IMR-90 (cell line): ENCODE measurements at regions not wholly inside any gene's neighbourhood (a gene's known extent, or its start where the extent isn't known, plus 50 kb on each side); places are given as distances from the start of the nearest gene placed in this dataset.

ENCODE experiments used
- BHLHE40 ChIP-seq: fragments of 150-350 bp; IDR thresholded peaks from 2 replicates; pipeline ENCODE4 v1.6.1; 2016; ENCODE audit warnings: mild to moderate bottlenecking, low read depth, low read length
- CHD1 ChIP-seq: IDR thresholded peaks from 2 replicates; pipeline ENCODE4 v1.6.1; 2012; ENCODE audit warnings: low read depth, low read length, improper control_type of control experiment
- CTCF ChIP-seq: conservative IDR thresholded peaks from 2 replicates; pipeline ENCODE4 v1.5.1; 2012; ENCODE audit warnings: mild to moderate bottlenecking, low read depth, low read length, improper control_type of control experiment
- FOS ChIP-seq: fragments of 150-350 bp; IDR thresholded peaks from 2 replicates; pipeline ENCODE4 v1.6.1; 2016; ENCODE audit warnings: low read depth, low read length
- MAZ ChIP-seq: IDR thresholded peaks from 2 replicates; pipeline ENCODE4 v1.6.1; 2012; ENCODE audit warnings: low read depth, mild to moderate bottlenecking, low read length, improper control_type of control experiment, moderate library complexity, borderline replicate concordance
- MXI1 ChIP-seq: IDR thresholded peaks from 2 replicates; pipeline ENCODE4 v1.6.1; 2012; ENCODE audit warnings: low read depth, mild to moderate bottlenecking, low read length, moderate library complexity, borderline replicate concordance
- NFE2L2 ChIP-seq: fragments of 150-350 bp; IDR thresholded peaks from 2 replicates; pipeline ENCODE4 v1.6.1; 2016; ENCODE audit warnings: low read depth, mild to moderate bottlenecking, low read length
- POLR2A ChIP-seq: IDR thresholded peaks from 2 replicates; pipeline ENCODE4 v1.6.1; 2012; ENCODE audit warnings: mild to moderate bottlenecking, low read depth, low read length
- RAD21 ChIP-seq: IDR thresholded peaks from 2 replicates; pipeline ENCODE4 v1.6.1; 2012; ENCODE audit warnings: low read length, improper control_type of control experiment
- RCOR1 ChIP-seq: IDR thresholded peaks from 2 replicates; pipeline ENCODE4 v1.6.1; 2012; ENCODE audit warnings: mild to moderate bottlenecking, low read length, improper control_type of control experiment; ENCODE audit not compliant: insufficient replicate concordance
- RFX5 ChIP-seq: IDR thresholded peaks from 2 replicates; pipeline ENCODE4 v1.8.0; 2012; ENCODE audit warnings: low read depth, mild to moderate bottlenecking, low read length, moderate library complexity
- SMC3 ChIP-seq: fragments of 150-350 bp; IDR thresholded peaks from 2 replicates; pipeline ENCODE4 v1.6.1; 2016; ENCODE audit warnings: low read depth, mild to moderate bottlenecking, antibody characterized with exemption, low read length, moderate library complexity
- TF ChIP-seq, protein P1 (sequence below): fragments of 150-350 bp; IDR thresholded peaks from 2 replicates; pipeline ENCODE4 v1.6.1; 2017; ENCODE audit warnings: mild to moderate bottlenecking, antibody characterized with exemption, low read length, low read depth

DNA sequence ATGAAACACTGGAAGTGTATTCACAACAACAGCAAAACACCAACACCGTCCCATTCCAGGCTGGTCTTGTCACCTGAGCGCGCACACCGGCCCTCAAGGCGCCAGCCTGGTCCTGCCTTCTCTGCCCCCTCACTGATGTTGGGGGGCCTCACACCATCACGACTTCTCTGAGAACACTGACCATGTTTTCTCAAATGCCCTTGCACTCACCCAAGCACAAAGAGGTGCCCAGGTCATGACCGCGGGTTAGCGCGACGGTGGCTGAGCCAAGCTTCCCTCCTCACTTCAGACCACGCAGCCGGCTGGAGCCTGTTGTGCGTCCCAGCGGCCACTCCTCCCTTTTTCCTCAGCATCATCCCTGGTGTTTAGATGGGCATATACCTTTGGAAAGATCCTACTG lies 101.3 kb upstream of the SALL3 start:
- TF ChIP-seq RAD21, result no peak
- TF ChIP-seq POLR2A, result no peak
- TF ChIP-seq MAZ, result no peak
- no peak for TF ChIP-seq RCOR1
- TF ChIP-seq CTCF, result no peak
- no peak for TF ChIP-seq BHLHE40
- no peak for TF ChIP-seq SMC3
- no peak for TF ChIP-seq RFX5
- TF ChIP-seq CHD1, result no peak
- TF ChIP-seq, protein P1, sequence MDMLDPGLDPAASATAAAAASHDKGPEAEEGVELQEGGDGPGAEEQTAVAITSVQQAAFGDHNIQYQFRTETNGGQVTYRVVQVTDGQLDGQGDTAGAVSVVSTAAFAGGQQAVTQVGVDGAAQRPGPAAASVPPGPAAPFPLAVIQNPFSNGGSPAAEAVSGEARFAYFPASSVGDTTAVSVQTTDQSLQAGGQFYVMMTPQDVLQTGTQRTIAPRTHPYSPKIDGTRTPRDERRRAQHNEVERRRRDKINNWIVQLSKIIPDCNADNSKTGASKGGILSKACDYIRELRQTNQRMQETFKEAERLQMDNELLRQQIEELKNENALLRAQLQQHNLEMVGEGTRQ, result no peak
- no peak for TF ChIP-seq MXI1
- no peak for TF ChIP-seq FOS
- TF ChIP-seq NFE2L2, result no peak
